NCI-H2227 (cell line): ENCODE measurements at regions not wholly inside any gene's neighbourhood (a gene's known extent, or its start where the extent isn't known, plus 50 kb on each side); places are given as distances from the start of the nearest gene placed in this dataset.
A peak's percentile ranks its signal among the peaks of the same experiment; 100 is the strongest.
"Not testable (repeated sequence)": the region's sequence is repeated elsewhere in the genome, so short reads cannot be mapped to it uniquely, and the experiment has no call there.

Source experiments
- DNase-seq: peaks from one replicate; lab custom pipeline; 2025; ENCODE audit not compliant: unreplicated experiment; lab: John Stamatoyannopoulos, UW

DNA sequence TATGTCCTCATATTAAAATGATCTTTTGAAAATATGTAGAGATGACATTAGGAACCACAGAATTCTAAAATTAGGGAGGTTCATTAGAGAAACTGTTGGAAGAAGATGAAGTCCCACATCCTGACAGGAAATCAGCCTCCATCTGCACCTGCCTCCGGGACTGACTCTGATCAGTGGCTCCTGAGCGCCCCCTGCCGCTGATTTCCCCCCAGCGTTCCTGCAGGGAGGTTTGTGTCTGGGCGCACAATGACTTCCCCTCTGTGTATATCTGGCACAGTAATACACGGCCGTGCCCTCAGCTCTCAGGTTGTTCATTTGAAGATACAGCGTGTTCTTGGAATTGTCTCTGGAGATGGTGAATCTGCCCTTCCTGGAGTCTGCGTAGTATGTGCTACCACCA, 883.8 kb downstream of the TMEM121 start:
- DNase-seq = not testable (repeated sequence)

DNA sequence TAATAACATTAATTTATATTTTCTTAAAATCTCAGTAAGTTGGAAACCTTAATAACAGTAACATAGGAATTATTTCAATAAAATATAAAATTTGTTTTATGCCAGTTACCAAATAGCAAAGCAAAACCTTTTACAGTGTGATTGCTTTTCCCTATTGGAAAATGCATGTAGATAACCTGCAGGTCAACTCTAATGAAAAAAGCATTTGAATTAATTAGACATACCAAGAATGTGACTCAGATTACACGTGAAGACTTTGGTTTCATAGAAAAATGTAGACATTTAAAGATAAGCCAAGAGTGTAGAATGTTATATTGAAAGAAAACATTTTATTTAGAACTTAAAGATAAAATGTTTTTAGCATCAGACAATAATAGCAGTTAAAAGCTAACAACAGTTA, 888.1 kb downstream of the TMEM121 start:
- DNase-seq = no peak

DNA sequence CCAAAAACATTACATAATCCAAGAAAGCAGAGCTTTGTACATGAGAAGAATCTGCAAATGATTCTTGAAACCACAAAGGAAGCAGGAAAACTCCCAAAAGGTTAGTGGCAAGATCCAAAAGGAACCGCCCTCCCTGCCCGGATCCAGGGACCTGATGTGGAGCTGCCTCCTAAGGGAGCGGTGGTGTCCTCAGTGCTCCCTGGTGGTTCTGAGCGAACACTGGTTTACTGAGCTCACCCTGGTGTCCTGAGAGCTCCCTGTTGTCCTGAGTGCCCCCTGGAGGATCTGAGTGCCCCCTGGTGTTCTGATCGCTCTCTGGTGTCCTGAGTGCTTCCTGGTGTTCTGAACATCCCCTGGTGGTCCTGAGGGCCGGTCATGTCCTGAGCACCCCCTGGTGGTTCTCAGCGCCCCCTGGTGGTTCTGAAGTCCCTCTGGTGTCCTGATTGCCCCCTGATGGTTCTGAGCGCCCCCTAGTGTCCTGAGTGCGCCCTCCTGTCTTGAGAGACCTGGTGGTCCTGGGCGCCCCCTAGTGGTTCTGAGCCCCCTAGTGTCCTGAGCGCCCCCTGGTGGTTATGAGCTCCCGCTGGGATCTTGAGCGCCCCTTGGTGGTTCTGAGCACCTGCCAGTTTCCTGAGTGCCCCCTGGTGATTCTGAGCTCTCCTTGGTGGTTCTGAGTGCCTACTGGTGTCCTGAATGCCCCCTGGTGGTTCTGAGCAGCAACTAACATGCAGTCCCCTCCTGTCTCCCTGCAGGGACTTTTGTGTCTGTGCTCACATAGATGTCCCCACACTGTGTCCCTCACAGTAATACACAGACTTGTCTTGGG, 891.1 kb downstream of the TMEM121 start:
- DNase-seq = peak; percentile 24

DNA sequence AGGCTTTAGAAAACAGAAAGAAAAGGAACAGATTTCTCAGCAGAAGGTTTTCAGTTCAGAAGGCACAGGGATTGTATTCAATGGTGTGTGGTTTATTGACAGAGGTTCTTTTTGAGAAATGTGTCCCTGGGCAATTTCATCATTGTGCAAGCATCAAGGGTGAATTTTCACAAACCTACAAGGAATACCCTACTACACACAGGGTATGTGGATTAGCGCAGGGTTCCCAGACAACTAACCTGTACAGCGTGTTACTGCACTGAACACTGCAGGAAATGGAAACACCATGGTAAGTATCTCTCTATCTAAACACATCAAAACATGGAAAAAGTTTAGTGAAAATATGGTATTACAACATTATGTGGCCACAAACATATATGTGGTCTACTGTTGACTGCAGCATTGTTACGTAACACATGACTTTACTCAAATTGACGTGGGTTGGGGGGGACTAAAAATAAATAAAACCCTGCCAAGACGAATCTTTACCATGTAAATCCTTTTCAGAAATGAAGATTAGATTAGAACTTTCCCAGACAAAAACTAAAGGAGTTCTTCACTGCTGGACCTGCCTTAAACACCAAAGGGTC, 893.1 kb downstream of the TMEM121 start:
- no peak for DNase-seq

DNA sequence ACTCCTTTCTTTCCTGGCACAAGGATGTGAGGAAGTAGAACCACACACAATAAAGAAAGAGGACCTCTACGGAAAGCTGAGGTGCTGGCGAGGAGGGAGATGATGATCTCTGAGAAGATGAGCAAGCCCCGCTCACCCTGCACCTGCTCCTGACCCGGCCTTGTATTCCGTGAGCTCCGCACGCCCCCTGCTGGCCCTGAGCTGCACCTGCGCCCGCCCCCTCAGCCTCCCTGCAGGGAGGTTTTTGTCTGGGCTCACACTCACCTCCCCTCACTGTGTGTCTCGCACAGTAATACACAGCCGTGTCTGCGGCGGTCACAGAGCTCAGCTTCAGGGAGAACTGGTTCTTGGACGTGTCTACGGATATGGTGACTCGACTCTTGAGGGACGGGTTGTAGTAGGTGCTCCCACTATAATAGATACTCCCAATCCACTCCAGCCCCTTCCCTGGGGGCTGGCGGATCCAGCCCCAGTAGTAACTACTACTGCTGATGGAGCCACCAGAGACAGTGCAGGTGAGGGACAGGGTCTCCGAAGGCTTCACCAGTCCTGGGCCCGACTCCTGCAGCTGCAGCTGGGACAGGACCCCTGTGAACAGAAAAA, 895.1 kb downstream of the TMEM121 start:
- DNase-seq = not testable (repeated sequence)

DNA sequence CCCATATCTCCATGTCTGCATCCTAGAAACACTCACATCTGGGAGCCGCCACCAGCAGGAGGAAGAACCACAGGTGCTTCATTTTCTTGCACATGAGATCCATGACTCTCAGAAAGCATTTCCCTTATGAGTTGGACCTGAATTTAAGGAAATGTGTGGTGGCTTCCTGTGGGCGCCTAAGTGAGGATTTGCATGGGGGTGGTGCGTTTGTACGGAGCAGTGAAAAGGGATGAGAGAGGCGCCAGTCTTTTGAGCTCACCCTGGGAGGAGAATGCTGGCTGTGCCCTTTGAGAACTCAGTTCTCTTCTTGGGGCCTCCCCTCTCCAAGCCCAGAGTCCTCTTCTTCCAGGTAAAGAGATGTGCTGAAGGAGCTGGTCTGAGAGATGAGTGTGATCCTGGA, 895.7 kb downstream of the TMEM121 start:
- no peak for DNase-seq

DNA sequence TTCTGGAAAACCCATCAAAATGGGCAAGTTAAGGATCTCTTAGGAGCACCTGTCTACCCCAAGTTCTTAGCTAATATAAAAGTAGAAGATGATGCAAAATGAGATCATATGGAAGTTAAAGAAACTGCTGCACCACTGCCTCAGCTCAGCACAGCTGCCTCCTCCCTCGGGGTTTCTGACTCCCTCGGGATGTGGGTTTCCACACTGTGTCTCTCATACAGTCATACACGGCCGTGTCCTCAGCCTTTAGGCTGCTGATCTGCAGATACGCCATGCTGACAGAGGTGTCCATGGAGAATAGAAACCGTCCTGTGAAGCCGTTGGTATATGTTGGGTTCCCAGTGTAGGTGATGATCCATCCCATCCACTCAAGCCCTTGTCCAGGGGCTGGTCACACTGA, 898.8 kb downstream of the TMEM121 start:
- not testable (repeated sequence) for DNase-seq

DNA sequence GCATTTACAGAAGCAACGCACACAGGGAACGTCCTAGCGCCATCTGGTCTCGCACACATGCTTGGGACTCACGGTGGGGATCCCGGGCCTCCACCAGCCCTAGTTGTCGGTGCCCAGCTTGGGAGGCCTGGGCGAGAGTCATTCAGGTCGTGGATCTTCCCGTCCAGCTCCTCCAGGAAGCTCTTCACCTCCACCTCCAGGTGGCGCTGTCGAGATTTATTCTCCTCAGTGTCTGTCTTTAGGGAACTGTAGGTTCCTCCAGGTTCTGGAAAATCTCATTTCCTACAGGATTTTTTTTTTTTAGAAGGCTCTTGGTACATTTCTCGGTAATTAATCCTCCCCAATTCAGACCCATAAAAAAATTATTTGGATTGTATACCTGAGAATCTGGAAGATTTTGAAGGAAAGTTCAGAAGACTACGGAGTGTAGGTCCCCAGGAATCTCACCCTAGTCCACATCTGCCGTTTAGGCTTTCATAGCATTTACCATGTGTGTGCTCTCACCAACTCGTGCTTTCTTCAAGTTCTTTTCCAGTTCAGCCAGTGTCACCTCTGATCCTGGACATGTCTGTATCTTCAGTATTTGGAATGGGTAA, 910.0 kb downstream of the TMEM121 start:
- DNase-seq = no peak

DNA sequence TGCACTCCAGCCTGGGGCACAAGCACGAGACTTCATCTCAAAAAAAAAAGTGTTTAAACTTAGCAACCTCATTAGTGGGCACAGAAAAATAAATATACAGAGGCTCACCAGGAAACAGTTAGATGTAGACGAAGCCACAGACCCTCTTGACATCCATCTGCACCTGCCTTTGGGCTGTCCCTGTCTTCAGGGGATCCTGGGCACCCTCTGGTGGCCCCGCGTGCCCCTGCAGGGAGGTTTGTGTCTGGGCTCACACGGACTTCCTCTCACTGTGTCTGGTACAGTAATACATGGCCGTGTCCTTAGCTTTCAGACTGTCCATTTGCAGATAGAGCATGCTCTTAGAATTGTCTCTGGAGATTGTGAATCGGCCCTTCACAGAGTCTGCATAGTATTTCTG, 916.5 kb downstream of the TMEM121 start:
- DNase-seq = no peak

DNA sequence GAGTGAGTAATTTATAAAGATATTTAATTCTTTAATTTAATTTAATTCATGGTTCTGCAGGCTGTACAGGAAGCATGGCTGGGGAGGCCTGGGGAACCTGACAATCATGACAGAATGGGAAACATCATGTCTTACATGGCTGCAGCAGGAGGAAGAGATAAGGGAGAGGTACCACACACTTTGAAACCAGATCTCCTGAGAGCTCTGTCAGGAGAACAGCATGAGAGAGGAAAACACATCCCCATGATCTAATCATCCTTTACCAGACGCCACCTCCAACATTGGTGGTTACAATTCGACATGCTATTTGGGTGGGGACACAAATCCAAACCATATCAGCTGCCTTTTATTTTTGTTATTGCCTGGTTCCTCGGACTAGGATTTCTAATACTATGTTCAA, 928.6 kb downstream of the TMEM121 start:
- no peak for DNase-seq

DNA sequence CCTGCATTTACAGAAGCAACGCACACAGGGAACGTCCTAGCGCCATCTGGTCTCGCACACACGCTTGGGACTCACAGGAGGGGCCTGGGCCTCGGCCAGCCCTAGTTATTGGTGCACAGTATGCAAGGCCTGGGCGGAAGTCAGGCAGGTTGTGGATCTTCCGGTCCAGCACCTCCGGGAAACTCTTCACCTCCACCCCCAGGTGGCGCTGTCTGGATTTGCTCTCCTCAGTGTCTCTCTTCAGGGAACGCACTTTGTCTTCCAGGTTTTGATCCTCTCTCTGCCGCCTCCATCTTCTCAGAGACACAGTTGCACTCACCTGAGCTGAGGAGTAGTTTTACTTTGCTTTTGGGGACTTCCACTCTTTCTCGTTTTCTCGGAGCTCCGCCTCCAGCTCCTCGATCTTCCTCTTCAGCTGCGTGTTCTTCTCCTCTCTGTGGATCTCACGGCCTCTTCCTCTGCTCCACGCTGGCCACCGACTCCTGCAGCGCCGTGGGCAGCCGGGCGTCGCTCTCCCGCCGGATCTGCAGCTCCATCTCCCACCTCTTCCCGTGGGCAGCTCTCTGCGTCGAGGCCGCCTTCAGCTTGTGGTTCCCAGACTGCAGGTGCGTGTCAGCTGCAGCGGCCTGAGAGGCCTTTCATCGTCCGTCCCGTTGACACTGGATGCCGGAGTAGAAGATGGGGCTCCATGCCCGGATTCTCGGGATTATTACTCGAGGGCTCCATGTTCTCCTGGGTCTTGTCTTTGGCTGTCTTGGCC, 933.8 kb downstream of the TMEM121 start:
- no peak for DNase-seq

DNA sequence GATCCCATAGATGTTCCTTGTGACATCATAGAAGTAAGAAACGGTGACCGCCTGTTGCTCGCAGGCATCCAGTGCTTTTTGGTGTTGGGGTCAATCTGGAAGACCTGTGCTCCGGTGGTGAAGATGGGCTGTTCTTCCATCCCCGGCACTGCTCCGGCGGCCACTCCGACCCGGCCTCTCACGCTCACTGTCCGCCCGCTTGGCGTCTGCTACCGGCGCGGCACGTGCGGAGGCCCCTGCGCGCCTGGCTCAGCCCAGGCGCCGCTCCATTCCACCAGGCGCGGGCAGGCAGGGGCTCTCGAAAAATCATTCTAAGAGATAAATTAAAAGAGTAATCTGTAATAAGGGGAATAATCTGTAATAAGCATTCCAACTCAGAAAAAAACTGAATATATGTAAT, 934.5 kb downstream of the TMEM121 start:
- DNase-seq = no peak

DNA sequence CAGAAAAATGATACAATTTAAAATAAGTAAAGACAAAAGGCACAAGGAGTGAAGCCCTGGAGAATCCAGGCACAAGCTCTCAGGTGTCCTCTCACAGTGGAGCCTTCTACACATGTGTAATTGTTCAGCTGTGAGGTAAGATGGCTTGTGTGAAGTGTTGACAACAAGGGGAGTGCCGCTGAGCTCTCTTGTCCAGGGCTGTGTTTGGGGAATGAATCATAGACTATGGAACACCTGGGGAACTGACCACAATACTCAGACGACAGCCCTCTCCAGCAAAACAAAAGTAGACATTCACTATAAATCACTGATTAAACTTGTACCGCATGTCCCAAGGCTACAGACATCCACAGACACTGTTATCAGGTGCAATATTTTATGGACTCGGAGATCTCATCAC, 940.1 kb downstream of the TMEM121 start:
- not testable (repeated sequence) for DNase-seq

DNA sequence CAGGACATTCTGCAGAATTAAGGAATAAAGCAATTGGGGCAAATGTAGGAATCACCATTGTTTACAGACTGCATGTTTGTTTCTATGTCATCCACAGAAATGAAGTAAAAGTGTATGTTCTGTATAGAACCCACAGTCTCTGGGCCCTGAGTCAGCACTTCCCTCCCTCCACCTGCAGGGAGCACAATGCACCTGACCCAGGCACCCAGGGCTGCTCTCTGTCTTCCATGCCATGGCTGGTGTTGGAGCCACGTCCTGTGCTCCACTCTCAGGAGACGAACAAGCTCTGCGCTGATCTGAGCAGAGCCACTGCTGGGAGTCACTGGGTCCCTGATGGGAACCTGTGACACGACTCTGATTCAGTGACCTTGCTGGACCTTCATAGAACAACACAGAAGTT, 942.5 kb downstream of the TMEM121 start:
- not testable (repeated sequence) for DNase-seq

DNA sequence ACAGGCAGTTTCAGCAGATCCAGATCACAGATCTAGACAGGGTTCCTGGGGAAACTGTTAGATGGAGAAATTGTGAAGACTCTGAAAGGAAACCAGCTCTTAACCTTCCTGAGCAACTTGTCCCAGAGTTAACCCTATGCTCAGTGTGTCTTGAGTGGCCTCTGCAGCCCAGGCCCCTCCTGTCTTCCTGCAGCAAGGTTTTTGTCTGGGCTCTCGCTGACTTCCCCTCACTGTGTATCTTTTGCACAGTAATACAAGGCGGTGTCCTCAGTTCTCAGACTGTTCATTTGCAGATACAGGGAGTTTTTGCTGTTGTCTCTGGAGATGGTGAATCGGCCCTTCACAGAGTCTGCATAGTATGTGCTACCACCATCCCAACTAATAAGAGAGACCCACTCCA, 943.6 kb downstream of the TMEM121 start:
- DNase-seq = not testable (repeated sequence)

DNA sequence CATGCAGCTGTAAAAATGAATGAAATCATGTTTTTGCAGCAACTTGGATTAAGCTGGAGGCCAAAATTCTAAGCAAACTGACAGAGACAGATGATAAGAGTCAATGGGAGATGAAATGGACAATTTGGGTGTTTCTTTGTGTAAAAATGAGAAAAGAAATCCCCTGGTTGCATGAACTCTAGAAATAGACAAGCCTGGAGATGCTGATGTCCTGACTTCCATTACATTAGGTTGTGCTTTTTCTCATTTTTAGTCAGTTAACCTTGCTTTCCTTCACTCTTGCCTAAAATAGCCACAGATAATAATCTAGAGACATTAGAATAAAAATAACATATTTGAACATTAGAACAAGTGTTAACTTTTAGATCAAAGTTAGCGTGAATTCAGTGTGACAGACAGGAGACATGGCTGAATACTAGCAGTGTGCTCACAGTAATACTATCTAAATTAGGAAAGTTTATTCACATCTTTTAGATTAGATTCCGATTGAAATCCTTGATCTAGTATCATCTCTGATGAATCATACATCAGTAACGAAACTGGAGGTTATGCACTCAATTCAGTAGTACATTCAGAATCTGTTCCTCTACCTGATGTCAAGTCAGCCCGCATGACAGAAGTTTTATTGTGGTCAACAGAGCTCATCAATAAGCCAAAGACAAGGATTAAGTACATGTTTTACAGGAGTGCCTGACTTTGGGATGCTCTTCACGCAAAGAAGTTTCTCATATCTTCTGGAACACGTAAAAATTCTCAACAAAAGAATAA, 948.1 kb downstream of the TMEM121 start:
- DNase-seq = not testable (repeated sequence)

DNA sequence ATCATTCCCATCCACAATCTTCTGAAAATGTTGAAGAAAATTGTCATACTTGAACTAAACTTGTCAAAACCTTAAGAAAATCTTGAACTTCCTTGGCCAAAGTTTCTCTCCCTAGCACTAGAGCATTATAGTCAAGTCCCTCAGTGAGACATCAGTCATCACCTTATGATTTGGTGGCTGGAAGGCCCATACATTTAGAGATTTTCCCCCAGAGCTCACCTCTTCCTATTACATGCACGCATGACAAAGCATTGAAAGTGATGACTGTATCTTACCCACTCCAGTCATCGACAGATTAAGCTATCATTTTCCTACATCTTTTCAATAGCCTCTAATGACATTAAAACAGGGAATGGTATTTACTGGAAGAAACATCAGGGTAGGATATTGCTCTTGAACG, 948.8 kb downstream of the TMEM121 start:
- DNase-seq = not testable (repeated sequence)

DNA sequence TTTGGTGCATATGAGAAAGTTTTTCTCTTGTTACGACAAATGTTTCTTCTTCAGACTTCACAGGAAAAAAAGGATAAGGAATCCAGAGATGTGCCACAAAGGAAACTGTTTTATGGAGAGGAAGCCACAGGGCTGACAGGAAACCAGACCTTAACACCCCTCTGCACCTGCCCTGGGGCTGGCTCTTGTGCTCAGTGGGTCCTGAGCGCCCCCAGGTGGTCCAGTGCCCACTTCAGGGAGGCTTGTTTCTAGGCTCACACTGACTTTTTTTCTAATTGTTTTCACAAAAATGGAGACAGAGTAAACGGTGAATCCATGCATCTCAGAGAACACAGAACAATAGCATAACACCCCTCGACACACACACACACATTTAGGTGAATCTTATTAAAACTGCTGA, 951.2 kb downstream of the TMEM121 start:
- DNase-seq = not testable (repeated sequence)

DNA sequence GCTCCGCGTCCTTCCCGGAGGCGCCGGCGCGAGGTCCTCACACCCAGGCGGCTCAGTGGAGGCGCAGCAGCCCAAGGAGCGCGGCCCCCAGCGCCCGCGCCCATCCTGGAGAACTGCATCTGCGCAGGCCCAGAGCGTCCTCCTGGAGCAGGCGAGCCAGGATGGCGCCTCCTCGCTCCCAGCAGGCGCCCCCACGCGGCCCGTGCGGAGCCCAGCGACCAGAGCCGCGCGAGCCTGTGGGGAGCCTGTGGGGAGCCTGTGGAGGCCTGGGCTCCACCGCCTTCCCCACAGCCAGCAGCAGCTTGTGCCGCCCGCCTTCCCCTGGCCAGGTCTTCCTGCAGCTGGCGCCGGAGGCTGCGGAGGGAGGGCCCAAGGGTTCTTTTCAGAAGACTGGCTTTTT, 953.9 kb downstream of the TMEM121 start:
- not testable (repeated sequence) for DNase-seq

DNA sequence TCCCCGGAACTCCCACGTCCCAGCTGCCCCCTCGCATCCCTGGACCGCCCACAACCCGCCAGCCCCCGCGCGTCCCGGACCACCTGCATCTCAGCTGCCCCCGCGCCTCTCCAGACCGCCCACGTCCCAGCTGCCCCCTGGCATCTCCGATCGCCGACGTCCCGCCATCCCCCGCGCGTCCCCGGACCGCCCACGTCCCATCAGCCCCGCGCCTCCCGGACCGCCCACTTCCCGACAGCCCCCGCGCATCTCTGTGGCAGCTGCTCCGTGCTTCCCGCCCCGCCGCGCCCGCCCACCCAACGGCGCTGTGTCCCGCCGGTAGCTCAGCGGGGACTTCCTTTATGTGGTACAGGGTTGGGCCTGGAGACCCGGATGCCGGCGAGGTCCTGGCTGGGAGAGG, 955.8 kb downstream of the TMEM121 start:
- not testable (repeated sequence) for DNase-seq
